ENCODE measurements at regions not wholly inside any gene's neighbourhood (a gene's known extent, or its start where the extent isn't known, plus 50 kb on each side); places are given as distances from the start of the nearest gene placed in this dataset.

- in situ Hi-C loops (cut with MboI; ENCODE audit: low pct_unique_long_range_greater_than_20kb in 2 of 9, low sequenced_read_pairs in 9 of 9, unreplicated experiment in 9 of 9), result no loop called here
- no peak for ATAC-seq (replicated peaks in 6 of 8)
- Histone ChIP-seq H3K4me3 (no peak overlapping the region), H3K27ac (no peak overlapping the region), H3K4me1 (replicated peaks in 1 of 2) (no peaks in the 10 kb centered on the region)
- 53 to 100% (median 86%) methylated on average over 1 to 13 of the region's 24 CpGs; no CpG with 5 or more reads in 2 of the 10 experiments for WGBS, 10 experiments
These were observed 434.0 kb downstream of the NR2F2 start for GRCh38 chr15:96764501-96764900.

GRCh38 chr15:96764946-96765345, 434.4 kb downstream of the NR2F2 start:
- H3K27ac ChIP-seq, result no peak overlapping the region
- H3K4me1 ChIP-seq (replicated peaks in 1 of 2), result no peaks in the 10 kb centered on the region
- 45 to 100% (median 88%) methylated on average over 1 to 6 of the region's 8 CpGs; no CpG with 5 or more reads in 5 of the 10 experiments for WGBS, 10 experiments
- no peak overlapping the region for H3K4me3 ChIP-seq
- no peak for ATAC-seq (replicated peaks in 6 of 8)
- in situ Hi-C loops (cut with MboI; ENCODE audit: low pct_unique_long_range_greater_than_20kb in 2 of 9, low sequenced_read_pairs in 9 of 9, unreplicated experiment in 9 of 9), result no loop called here

- no peak for ATAC-seq (replicated peaks in 6 of 8)
- H3K4me1 ChIP-seq (replicated peaks in 1 of 2), result no peaks in the 10 kb centered on the region
- in situ Hi-C loops (cut with MboI; ENCODE audit: low pct_unique_long_range_greater_than_20kb in 2 of 9, low sequenced_read_pairs in 9 of 9, unreplicated experiment in 9 of 9), result no loop called here
- H3K4me3 ChIP-seq, result no peak overlapping the region
- WGBS, 10 experiments, result 12 to 94% (median 82%) methylated on average over 2 to 4 of the region's 4 CpGs; no CpG with 5 or more reads in 1 of the 10 experiments
- H3K27ac ChIP-seq, result no peak overlapping the region
These were observed 435.9 kb downstream of the NR2F2 start for GRCh38 chr15:96766366-96766765.

GRCh38 chr15:96767703-96768434, 437.4 kb downstream of the NR2F2 start:
- Histone ChIP-seq H3K27ac (no peak overlapping the region), H3K4me1 (replicated peaks in 1 of 2) (no peaks in the 10 kb centered on the region), H3K4me3 (no peak overlapping the region)
- in situ Hi-C loops (cut with MboI; ENCODE audit: low pct_unique_long_range_greater_than_20kb in 2 of 9, low sequenced_read_pairs in 9 of 9, unreplicated experiment in 9 of 9), result no loop called here
- ATAC-seq (replicated peaks in 6 of 8), result no peak
- WGBS, 10 experiments, result 0 to 100% (median 86%) methylated on average over 1 to 7 of the region's 10 CpGs; no CpG with 5 or more reads in 1 of the 10 experiments

GRCh38 chr15:96768435-96768789, 437.9 kb downstream of the NR2F2 start:
- no peak for ATAC-seq (replicated peaks in 6 of 8)
- in situ Hi-C loops (cut with MboI; ENCODE audit: low pct_unique_long_range_greater_than_20kb in 2 of 9, low sequenced_read_pairs in 9 of 9, unreplicated experiment in 9 of 9), result no loop called here
- H3K4me3 ChIP-seq, result no peak overlapping the region
- 0 to 92% (median 24%) methylated on average over 1 to 2 of the region's 5 CpGs; no CpG with 5 or more reads in 4 of the 10 experiments for WGBS, 10 experiments
- H3K27ac ChIP-seq, result no peak overlapping the region
- no peaks in the 10 kb centered on the region for H3K4me1 ChIP-seq (replicated peaks in 1 of 2)

GRCh38 chr15:96771035-96771434, 440.5 kb downstream of the NR2F2 start:
- Histone ChIP-seq H3K4me1 (replicated peaks in 1 of 2) (no peaks in the 10 kb centered on the region), H3K27ac (no peak overlapping the region), H3K4me3 (no peak overlapping the region)
- no peak for ATAC-seq (replicated peaks in 6 of 8)
- in situ Hi-C loops (cut with MboI; ENCODE audit: low pct_unique_long_range_greater_than_20kb in 2 of 9, low sequenced_read_pairs in 9 of 9, unreplicated experiment in 9 of 9), result no loop called here
- 0 to 100% (median 56%) methylated on average over 1 to 2 of the region's 2 CpGs; no CpG with 5 or more reads in 2 of the 10 experiments for WGBS, 10 experiments

- 19 to 89% (median 60%) methylated on average over 1 to 3 of the region's 3 CpGs; no CpG with 5 or more reads in 1 of the 10 experiments for WGBS, 10 experiments
- no peak for ATAC-seq (replicated peaks in 6 of 8)
- Histone ChIP-seq H3K4me3 (no peak overlapping the region), H3K27ac (no peak overlapping the region), H3K4me1 (replicated peaks in 1 of 2) (no peaks in the 10 kb centered on the region)
- in situ Hi-C loops (cut with MboI; ENCODE audit: low pct_unique_long_range_greater_than_20kb in 2 of 9, low sequenced_read_pairs in 9 of 9, unreplicated experiment in 9 of 9), result no loop called here
These were observed 443.7 kb downstream of the NR2F2 start for GRCh38 chr15:96774216-96774615.

- in situ Hi-C loops (cut with MboI; ENCODE audit: low pct_unique_long_range_greater_than_20kb in 2 of 9, low sequenced_read_pairs in 9 of 9, unreplicated experiment in 9 of 9), result no loop called here
- Histone ChIP-seq H3K4me3 (no peak overlapping the region), H3K4me1 (replicated peaks in 1 of 2) (no peaks in the 10 kb centered on the region), H3K27ac (no peak overlapping the region)
- ATAC-seq (replicated peaks in 6 of 8), result no peak
- WGBS, 10 experiments, result 17 to 100% (median 83%) methylated on average over 1 of the region's 3 CpGs; no CpG with 5 or more reads in 6 of the 10 experiments
These were observed 453.2 kb downstream of the NR2F2 start for GRCh38 chr15:96783746-96784145.

GRCh38 chr15:96790004-96790403, 459.5 kb downstream of the NR2F2 start:
- H3K4me3 ChIP-seq, result no peak overlapping the region
- no peak overlapping the region for H3K27ac ChIP-seq
- in situ Hi-C loops (cut with MboI; ENCODE audit: low pct_unique_long_range_greater_than_20kb in 2 of 9, low sequenced_read_pairs in 9 of 9, unreplicated experiment in 9 of 9), result no loop called here
- 0 to 75% (median 38%) methylated on average over 1 to 2 of the region's 2 CpGs; no CpG with 5 or more reads in 3 of the 10 experiments for WGBS, 10 experiments
- ATAC-seq (replicated peaks in 6 of 8), result no peak
- H3K4me1 ChIP-seq (replicated peaks in 1 of 2), result no peaks in the 10 kb centered on the region

GRCh38 chr15:96792216-96792615, 461.7 kb downstream of the NR2F2 start:
- H3K4me1 ChIP-seq (replicated peaks in 1 of 2), result no peaks in the 10 kb centered on the region
- in situ Hi-C loops (cut with MboI; ENCODE audit: low pct_unique_long_range_greater_than_20kb in 2 of 9, low sequenced_read_pairs in 9 of 9, unreplicated experiment in 9 of 9), result no loop called here
- H3K4me3 ChIP-seq, result no peak overlapping the region
- 25 to 100% (median 67%) methylated on average over 1 to 3 of the region's 3 CpGs; no CpG with 5 or more reads in 3 of the 10 experiments for WGBS, 10 experiments
- ATAC-seq (replicated peaks in 6 of 8), result no peak
- H3K27ac ChIP-seq, result no peak overlapping the region

GRCh38 chr15:96796841-96797240, 466.3 kb downstream of the NR2F2 start:
- ATAC-seq (replicated peaks in 6 of 8), result no peak
- in situ Hi-C loops (cut with MboI; ENCODE audit: low pct_unique_long_range_greater_than_20kb in 2 of 9, low sequenced_read_pairs in 9 of 9, unreplicated experiment in 9 of 9), result no loop called here
- H3K27ac ChIP-seq, result no peak overlapping the region
- peaks cover 0 to 3% of the 10 kb centered on the region in 2 donors for H3K4me1 ChIP-seq (replicated peaks in 1 of 2)
- no peak overlapping the region for H3K4me3 ChIP-seq
- WGBS, 10 experiments, result 2 to 100% (median 8%) methylated on average over 5 to 11 of the region's 11 CpGs; no CpG with 5 or more reads in 5 of the 10 experiments

GRCh38 chr15:96801576-96802150, 471.2 kb downstream of the NR2F2 start:
- in situ Hi-C loops (cut with MboI; ENCODE audit: low pct_unique_long_range_greater_than_20kb in 2 of 9, low sequenced_read_pairs in 9 of 9, unreplicated experiment in 9 of 9), result no loop called here
- WGBS, 10 experiments, result 18 to 100% (median 80%) methylated on average over 1 to 14 of the region's 14 CpGs

GRCh38 chr15:96802611-96803255, 472.2 kb downstream of the NR2F2 start:
- no peak overlapping the region for H3K27ac ChIP-seq
- peaks cover 25 to 26% of the 10 kb centered on the region in 2 donors for H3K4me1 ChIP-seq (replicated peaks in 1 of 2)
- in situ Hi-C loops (cut with MboI; ENCODE audit: low pct_unique_long_range_greater_than_20kb in 2 of 9, low sequenced_read_pairs in 9 of 9, unreplicated experiment in 9 of 9), result no loop called here
- no peak overlapping the region for H3K4me3 ChIP-seq
- ATAC-seq (replicated peaks in 6 of 8), result peak in 4 of 8 experiments; percentile 35 to 52 (median 40)
- WGBS, 10 experiments, result 10 to 56% (median 34%) methylated on average over 4 to 10 of the region's 11 CpGs

More at GRCh38 chr15:96801576-96802150, 471.2 kb downstream of the NR2F2 start:
- H3K4me3 ChIP-seq, result no peak overlapping the region
- peaks cover 25 to 26% of the 10 kb centered on the region in 2 donors for H3K4me1 ChIP-seq (replicated peaks in 1 of 2)
- ATAC-seq (replicated peaks in 6 of 8), result no peak
- H3K27ac ChIP-seq, result no peak overlapping the region

Measured in motor neuron (in vitro differentiated cells).